Psoas muscle (tissue), 7 donors: ENCODE measurements at regions not wholly inside any gene's neighbourhood (a gene's known extent, or its start where the extent isn't known, plus 50 kb on each side); places are given as distances from the start of the nearest gene placed in this dataset.

Experiments used
- ATAC-seq, 4 donors: fragments of 200-7000 bp; cut with Tn5 transposase; one replicate each; pipeline ENCODE4 v1.9.1; 2020; ENCODE audit warnings: moderate library complexity in 3 of 4, mild to moderate bottlenecking in 2 of 4
- DNase-seq, 2 donors: peaks; one replicate each; pipeline ENCODE4 v3.0.0-alpha.2; 2020
- H3K27ac ChIP-seq: fragments of 200-600 bp; one replicate; pipeline ENCODE4 v1.8.0; 2022
- H3K27me3 ChIP-seq, 3 donors: fragments of 200-600 bp in 1 of 3; one replicate each; pipeline versions ENCODE4 v1.6.1 to v1.8.0; 2013 to 2022; ENCODE audit warnings: low read length in 2 of 3, mild to moderate bottlenecking in 2 of 3, moderate library complexity in 1 of 3; ENCODE audit not compliant: insufficient read depth in 3 of 3
- H3K36me3 ChIP-seq, 2 donors: fragments of 200-600 bp in 1 of 2; one replicate each; pipeline versions ENCODE4 v1.6.1 to v1.8.0; 2013 to 2022; ENCODE audit warnings: low read depth in 1 of 2, mild to moderate bottlenecking in 1 of 2, moderate library complexity in 1 of 2; ENCODE audit not compliant: insufficient read depth in 1 of 2
- H3K4me1 ChIP-seq: fragments of 200-600 bp; one replicate; pipeline ENCODE4 v1.8.0; 2022
- H3K4me3 ChIP-seq: fragments of 200-600 bp; one replicate; pipeline ENCODE4 v1.8.0; 2022; ENCODE audit warnings: mild to moderate bottlenecking
- H3K9me3 ChIP-seq: fragments of 200-600 bp; one replicate; pipeline ENCODE4 v1.8.0; 2022
- WGBS, 3 donors: extraction: QIAGEN DNeasy Blood & Tissue Kit; methylation state at CpG; one replicate each; pipeline versions ENCODE4 v1.1.6 to v1.1.7; 2013; 5-methylcytosine and 5-hydroxymethylcytosine counted together
- intact Hi-C, 2 donors: fragments of 100-400 bp; cut with DNase I; formaldehyde crosslinking; loops; one replicate each; pipeline versions ENCODE4 v1.11.0 to v1.14.2; 2022
- TF ChIP-seq, protein P1 (sequence below): fragments of 200-600 bp; IDR thresholded peaks from one replicate; pipeline ENCODE4 v1.8.0; 2022; ENCODE audit warnings: antibody characterized with exemption
- donor health status: healthy with polysubstance abuse.
- donor health status: DM: no; HTN: no; CAD: no; lungs with moderate emphysema.
- donor health status: Bipolar disorder and iron deficiency.
- donor health status: healthy.
- donor health status: DM: yes; HTN: yes; CAD: no.
- donor health status: DM: no; HTN: no; CAD: no.
- donor health status: DM: yes; HTN: yes; CAD: no.

DNA sequence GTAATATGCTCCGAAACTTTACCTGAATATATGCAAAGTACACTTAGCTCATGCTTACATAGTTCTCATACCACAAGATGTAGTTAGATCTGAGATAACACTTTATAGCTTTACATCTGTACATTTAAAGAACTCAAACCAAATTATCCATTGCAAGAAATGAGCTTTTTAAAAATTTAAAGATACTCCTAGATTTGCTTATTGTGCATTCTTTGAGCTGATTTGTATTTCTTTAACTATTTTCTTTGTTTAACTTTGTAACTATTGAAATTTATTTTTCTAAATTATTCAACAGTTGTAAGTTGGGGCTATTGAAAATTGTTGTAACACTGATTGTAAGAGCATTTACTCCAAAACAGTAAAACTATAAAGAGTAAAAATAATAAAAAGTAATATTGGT, 340.2 kb upstream of the NOVA1 start:
- DNase-seq (no peak), ATAC-seq (no peak)
- Histone ChIP-seq H3K4me1 (no peaks in the 10 kb centered on the region), H3K9me3 (no peaks in the 10 kb centered on the region), H3K27ac (no peak overlapping the region), H3K27me3 (no peaks in the 10 kb centered on the region), H3K4me3 (no peak overlapping the region), H3K36me3 (no peaks in the 10 kb centered on the region)
- intact Hi-C loops, result no loop called here
- TF ChIP-seq, protein P1, sequence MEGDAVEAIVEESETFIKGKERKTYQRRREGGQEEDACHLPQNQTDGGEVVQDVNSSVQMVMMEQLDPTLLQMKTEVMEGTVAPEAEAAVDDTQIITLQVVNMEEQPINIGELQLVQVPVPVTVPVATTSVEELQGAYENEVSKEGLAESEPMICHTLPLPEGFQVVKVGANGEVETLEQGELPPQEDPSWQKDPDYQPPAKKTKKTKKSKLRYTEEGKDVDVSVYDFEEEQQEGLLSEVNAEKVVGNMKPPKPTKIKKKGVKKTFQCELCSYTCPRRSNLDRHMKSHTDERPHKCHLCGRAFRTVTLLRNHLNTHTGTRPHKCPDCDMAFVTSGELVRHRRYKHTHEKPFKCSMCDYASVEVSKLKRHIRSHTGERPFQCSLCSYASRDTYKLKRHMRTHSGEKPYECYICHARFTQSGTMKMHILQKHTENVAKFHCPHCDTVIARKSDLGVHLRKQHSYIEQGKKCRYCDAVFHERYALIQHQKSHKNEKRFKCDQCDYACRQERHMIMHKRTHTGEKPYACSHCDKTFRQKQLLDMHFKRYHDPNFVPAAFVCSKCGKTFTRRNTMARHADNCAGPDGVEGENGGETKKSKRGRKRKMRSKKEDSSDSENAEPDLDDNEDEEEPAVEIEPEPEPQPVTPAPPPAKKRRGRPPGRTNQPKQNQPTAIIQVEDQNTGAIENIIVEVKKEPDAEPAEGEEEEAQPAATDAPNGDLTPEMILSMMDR, result no peak
- 81 to 93% (median 82%) methylated on average over 1 of the region's 1 CpG for WGBS, 3 donors

DNA sequence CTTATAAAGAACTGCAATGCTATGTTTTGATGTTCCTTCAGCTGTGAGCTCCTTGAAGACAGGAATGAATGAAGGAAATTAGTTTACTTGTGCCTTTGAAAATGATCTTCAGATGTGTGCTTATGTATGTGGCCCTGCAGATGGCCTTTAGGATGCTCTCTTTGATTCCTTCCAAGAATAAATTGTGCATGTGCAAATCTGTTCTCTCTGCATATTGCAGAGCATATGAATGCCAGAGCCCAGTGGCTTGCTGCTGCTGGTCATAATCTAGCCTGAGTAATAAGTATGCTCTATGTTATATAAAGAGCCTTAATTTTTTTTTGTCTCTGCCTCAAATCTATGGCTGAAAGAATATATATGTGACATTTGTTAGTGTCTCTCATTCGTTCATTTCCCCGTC, 341.9 kb upstream of the NOVA1 start:
- Histone ChIP-seq H3K36me3 (no peaks in the 10 kb centered on the region), H3K4me1 (no peaks in the 10 kb centered on the region), H3K4me3 (no peak overlapping the region), H3K27ac (no peak overlapping the region), H3K9me3 (no peaks in the 10 kb centered on the region), H3K27me3 (no peaks in the 10 kb centered on the region)
- DNase-seq (no peak), ATAC-seq (no peak)
- TF ChIP-seq, protein P1, result no peak
- WGBS, 3 donors, result 89 to 91% (median 89%) methylated on average over 2 of the region's 2 CpGs
- intact Hi-C loops, result no loop called here

DNA sequence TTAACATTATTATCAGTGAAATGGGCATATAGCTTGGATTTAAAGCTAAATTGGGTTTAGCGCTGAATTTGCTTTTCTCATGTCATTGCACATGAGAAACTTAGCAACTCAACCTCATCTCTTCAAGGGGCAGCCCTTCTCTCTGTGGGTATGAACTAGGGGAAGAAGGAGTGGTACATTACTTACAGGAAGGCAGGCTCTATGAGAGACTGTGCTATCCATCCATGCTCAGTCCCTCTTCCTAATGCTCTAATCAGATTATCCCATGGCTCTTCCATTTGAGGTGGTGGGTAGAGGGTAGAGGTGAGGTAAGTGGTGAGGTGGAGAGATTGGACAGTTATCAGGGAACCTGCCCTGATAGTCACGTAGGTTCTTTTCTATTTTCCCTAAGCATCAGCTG, 343.7 kb upstream of the NOVA1 start:
- WGBS, 3 donors, result 80 to 92% (median 82%) methylated on average over 2 of the region's 2 CpGs
- intact Hi-C loops, result no loop called here

DNA sequence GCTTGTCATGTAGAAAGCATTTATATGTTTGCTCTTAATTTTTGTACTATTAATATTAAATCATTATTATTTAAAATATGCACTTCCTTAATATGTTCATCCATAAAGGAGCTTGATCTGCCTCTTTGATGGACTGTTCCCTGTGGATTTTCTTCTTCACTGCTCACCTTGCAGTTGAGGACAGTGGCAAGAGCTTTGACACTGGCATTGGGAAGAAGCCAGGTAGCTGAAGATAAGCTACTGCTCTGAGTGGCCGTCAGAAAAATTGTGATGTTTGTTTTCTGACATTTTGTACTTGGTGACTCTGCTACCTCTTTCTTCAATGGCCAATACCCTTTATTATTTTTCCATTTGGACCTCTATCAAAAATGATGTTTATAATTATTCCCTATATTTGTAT, 349.4 kb upstream of the NOVA1 start:
- TF ChIP-seq, protein P1, result no peak
- Histone ChIP-seq H3K36me3 (no peaks in the 10 kb centered on the region), H3K27me3 (no peaks in the 10 kb centered on the region), H3K27ac (no peak overlapping the region), H3K4me1 (no peaks in the 10 kb centered on the region), H3K4me3 (no peak overlapping the region), H3K9me3 (peaks cover 3% of the 10 kb centered on the region)
- intact Hi-C loops, result no loop called here
- no peak for DNase-seq
- WGBS, 3 donors, result 79 to 95% (median 85%) methylated on average over 1 of the region's 1 CpG
- ATAC-seq, result no peak

More for the DNA sequence above, 343.7 kb upstream of the NOVA1 start:
- H3K4me3 ChIP-seq, result no peak overlapping the region
- DNase-seq (no peak), ATAC-seq (no peak)
- no peaks in the 10 kb centered on the region for H3K4me1 ChIP-seq
- no peaks in the 10 kb centered on the region for H3K27me3 ChIP-seq
- no peaks in the 10 kb centered on the region for H3K9me3 ChIP-seq
- no peak overlapping the region for H3K27ac ChIP-seq
- H3K36me3 ChIP-seq, result no peaks in the 10 kb centered on the region
- TF ChIP-seq, protein P1, result no peak

DNA sequence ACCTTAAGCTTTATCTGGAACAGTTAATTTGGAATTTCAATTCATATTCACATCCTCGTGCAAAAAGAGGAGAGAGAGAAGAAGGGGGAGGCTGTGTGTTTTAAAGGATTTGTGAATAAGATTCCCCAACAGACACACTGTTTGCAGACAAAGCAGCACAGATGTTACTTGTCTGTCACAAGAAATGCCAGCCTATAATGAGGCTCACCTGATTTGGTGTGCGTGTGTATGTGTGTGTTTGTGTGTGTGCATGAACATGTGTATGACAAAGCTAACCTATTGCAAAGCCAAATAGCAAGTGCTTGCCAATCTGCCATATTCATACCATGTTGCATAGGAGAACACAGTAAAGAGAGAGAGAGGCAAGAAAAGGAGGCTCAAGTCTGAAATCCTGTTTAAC, 361.6 kb upstream of the NOVA1 start:
- intact Hi-C loops, result no loop called here
- Histone ChIP-seq H3K27ac (no peak overlapping the region), H3K9me3 (no peaks in the 10 kb centered on the region), H3K4me1 (no peaks in the 10 kb centered on the region), H3K4me3 (no peak overlapping the region), H3K36me3 (no peaks in the 10 kb centered on the region), H3K27me3 (no peaks in the 10 kb centered on the region)
- ATAC-seq (no peak), DNase-seq (no peak)
- 51 to 65% (median 57%) methylated on average over 2 of the region's 2 CpGs for WGBS, 3 donors
- TF ChIP-seq, protein P1, result no peak
